ENCODE measurements at regions not wholly inside any gene's neighbourhood (a gene's known extent, or its start where the extent isn't known, plus 50 kb on each side); places are given as distances from the start of the nearest gene placed in this dataset.
"Not testable (repeated sequence)": the region's sequence is repeated elsewhere in the genome, so short reads cannot be mapped to it uniquely, and the experiment has no call there.

GRCh38 chr16:29157051-29157923, 172.4 kb downstream of the LAT start:
- Histone ChIP-seq H3K4me1 (peaks cover 42% of the 10 kb centered on the region), H3K27ac (peak overlapping the region; percentile 84)
- H3K4me3 ChIP-seq; H3K27me3 ChIP-seq; DNase-seq (ENCODE audit: low spot score in 2 of 2); H3K36me3 ChIP-seq; H3K9me3 ChIP-seq: not testable (repeated sequence)
- WGBS, result 49% methylated on average over 21 of the region's 22 CpGs
- peak in 2 of 3 donors; percentile 50 to 70 for TF ChIP-seq POLR2AphosphoS5 (IDR thresholded peaks at IDR 0.05)

- Histone ChIP-seq H3K9me3 (no peaks in the 10 kb centered on the region), H3K27me3 (no peaks in the 10 kb centered on the region), H3K4me3 (no peak overlapping the region), H3K4me1 (peaks cover 42% of the 10 kb centered on the region), H3K36me3 (no peaks in the 10 kb centered on the region), H3K27ac (peak overlapping the region; percentile 62)
- TF ChIP-seq CTCF (IDR thresholded peaks at IDR 0.05) (no peak), POLR2A (IDR thresholded peaks at IDR 0.05) (no peak), EP300 (IDR thresholded peaks at IDR 0.05) (no peak), POLR2AphosphoS5 (IDR thresholded peaks at IDR 0.05) (no peak)
- DNase-seq (ENCODE audit: low spot score in 2 of 2), result no peak
- 74% methylated on average over 11 of the region's 11 CpGs for WGBS
Measured at GRCh38 chr16:29156511-29156910, 171.7 kb downstream of the LAT start.

- DNase-seq (ENCODE audit: low spot score in 2 of 2); H3K36me3 ChIP-seq; H3K9me3 ChIP-seq; H3K4me3 ChIP-seq; H3K27me3 ChIP-seq; H3K27ac ChIP-seq: not testable (repeated sequence)
- 95% methylated on average over 15 of the region's 17 CpGs for WGBS
- peaks cover 42% of the 10 kb centered on the region for H3K4me1 ChIP-seq
Measured at GRCh38 chr16:29155866-29156200, 171.0 kb downstream of the LAT start.

- DNase-seq (ENCODE audit: low spot score in 2 of 2); H3K9me3 ChIP-seq; H3K4me3 ChIP-seq; H3K27me3 ChIP-seq; H3K36me3 ChIP-seq: not testable (repeated sequence)
- Histone ChIP-seq H3K27ac (peak overlapping the region; percentile 59), H3K4me1 (peaks cover 42% of the 10 kb centered on the region)
- 66% methylated on average over 27 of the region's 29 CpGs for WGBS
Measured at GRCh38 chr16:29155131-29155865, 170.4 kb downstream of the LAT start.

GRCh38 chr16:29154676-29155121, 169.8 kb downstream of the LAT start:
- no peaks in the 10 kb centered on the region for H3K9me3 ChIP-seq

GRCh38 chr16:29154088-29154487, 169.2 kb downstream of the LAT start:
- no peaks in the 10 kb centered on the region for H3K27me3 ChIP-seq
- no peaks in the 10 kb centered on the region for H3K9me3 ChIP-seq
- H3K4me1 ChIP-seq, result peaks cover 42% of the 10 kb centered on the region
- TF ChIP-seq POLR2AphosphoS5 (IDR thresholded peaks at IDR 0.05) (no peak), POLR2A (IDR thresholded peaks at IDR 0.05) (no peak), CTCF (IDR thresholded peaks at IDR 0.05) (no peak), EP300 (IDR thresholded peaks at IDR 0.05) (no peak)
- 44% methylated on average over 6 of the region's 18 CpGs for WGBS
- no peak overlapping the region for H3K4me3 ChIP-seq
- DNase-seq (ENCODE audit: low spot score in 2 of 2), result no peak
- H3K27ac ChIP-seq, result no peak overlapping the region
- no peaks in the 10 kb centered on the region for H3K36me3 ChIP-seq

More at GRCh38 chr16:29154676-29155121, 169.8 kb downstream of the LAT start:
- DNase-seq (ENCODE audit: low spot score in 2 of 2), result no peak
- peaks cover 42% of the 10 kb centered on the region for H3K4me1 ChIP-seq
- no peaks in the 10 kb centered on the region for H3K27me3 ChIP-seq
- 46% methylated on average over 19 of the region's 20 CpGs for WGBS
- H3K27ac ChIP-seq, result peak overlapping the region; percentile 59
- no peak overlapping the region for H3K4me3 ChIP-seq
- TF ChIP-seq POLR2A (IDR thresholded peaks at IDR 0.05) (no peak), EP300 (IDR thresholded peaks at IDR 0.05) (no peak), CTCF (IDR thresholded peaks at IDR 0.05) (no peak), POLR2AphosphoS5 (IDR thresholded peaks at IDR 0.05) (no peak)
- no peaks in the 10 kb centered on the region for H3K36me3 ChIP-seq

- not testable (repeated sequence) for H3K27ac ChIP-seq
- 90% methylated on average over 13 of the region's 15 CpGs for WGBS
Measured at GRCh38 chr16:29153307-29153706, 168.5 kb downstream of the LAT start.

GRCh38 chr16:29152544-29153031, 167.7 kb downstream of the LAT start:
- WGBS, result 72% methylated on average over 12 of the region's 12 CpGs
- H3K9me3 ChIP-seq; H3K27me3 ChIP-seq; H3K4me3 ChIP-seq; H3K27ac ChIP-seq; DNase-seq (ENCODE audit: low spot score in 2 of 2); H3K36me3 ChIP-seq: not testable (repeated sequence)
- peaks cover 32% of the 10 kb centered on the region for H3K4me1 ChIP-seq

More at GRCh38 chr16:29153307-29153706, 168.5 kb downstream of the LAT start:
- not testable (repeated sequence) for H3K36me3 ChIP-seq; H3K9me3 ChIP-seq; DNase-seq (ENCODE audit: low spot score in 2 of 2); H3K27me3 ChIP-seq; H3K4me3 ChIP-seq
- H3K4me1 ChIP-seq, result peaks cover 39% of the 10 kb centered on the region

Measured in suprapubic skin (tissue), 4 donors.